ENCODE measurements at regions not wholly inside any gene's neighbourhood (a gene's known extent, or its start where the extent isn't known, plus 50 kb on each side); places are given as distances from the start of the nearest gene placed in this dataset.

- TF ChIP-seq CTCF (conservative IDR thresholded peaks at IDR 0.05; ENCODE audit: low read length), result no peak
- TF ChIP-seq EZH2phosphoT487 (IDR thresholded peaks at IDR 0.05; ENCODE audit: borderline replicate concordance), result no peak
Observed at GRCh38 chr2:78718024-78718423, 307.5 kb upstream of the REG3G start.

All from Loucy (cell line).